Choroid plexus epithelial cell (primary cell): ENCODE measurements at regions not wholly inside any gene's neighbourhood (a gene's known extent, or its start where the extent isn't known, plus 50 kb on each side); places are given as distances from the start of the nearest gene placed in this dataset.

Source experiments
- DNase-seq: peaks from one replicate; pipeline ENCODE4 v3.0.0-alpha.2; 2010; ENCODE audit warnings: low read depth
- H3K4me3 ChIP-seq: 2 replicates; pipeline ENCODE4 v1.5.1; 2011; ENCODE audit warnings: low read depth, mild to moderate bottlenecking, control low read depth, low read length, moderate library complexity
- CTCF ChIP-seq: conservative IDR thresholded peaks from 2 replicates; pipeline ENCODE4 v1.5.1; 2011; ENCODE audit warnings: low read depth, mild to moderate bottlenecking, control low read depth, inconsistent platforms, low read length, moderate library complexity

GRCh38 chr3:106755336-106755735 is 621.9 kb upstream of the CCDC54 start:
- TF ChIP-seq CTCF: no peak
- DNase-seq: no peak
- H3K4me3 ChIP-seq: no peak overlapping the region

DNA sequence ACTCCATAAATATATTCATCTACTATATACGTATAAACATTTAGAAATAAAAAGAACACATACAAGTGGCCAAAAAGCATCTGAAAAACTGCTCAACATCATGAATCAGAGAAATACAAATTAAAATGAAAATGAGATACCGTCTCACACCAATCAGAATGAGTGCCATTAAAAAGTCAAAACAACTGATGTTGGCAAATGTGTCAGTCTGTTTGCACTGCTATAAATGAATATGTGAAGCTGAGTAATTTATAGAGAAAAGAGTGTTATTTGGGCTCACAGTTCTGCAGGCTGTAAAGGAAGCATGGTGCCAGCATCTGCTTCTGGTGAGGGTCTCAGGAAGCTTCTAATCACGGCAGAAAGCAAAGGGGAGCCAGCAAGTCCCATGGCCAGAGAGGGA is 620.3 kb upstream of the CCDC54 start:
- no peak for TF ChIP-seq CTCF
- DNase-seq: no peak
- no peak overlapping the region for H3K4me3 ChIP-seq

- no peak overlapping the region for H3K4me3 ChIP-seq
- DNase-seq: no peak
- TF ChIP-seq CTCF: no peak
These were observed 618.8 kb upstream of the CCDC54 start for GRCh38 chr3:106758459-106758858.

GRCh38 chr3:106759731-106760130 is 617.5 kb upstream of the CCDC54 start:
- no peak for TF ChIP-seq CTCF
- DNase-seq: no peak
- H3K4me3 ChIP-seq: no peak overlapping the region

GRCh38 chr3:106765342-106765741 is 611.9 kb upstream of the CCDC54 start:
- no peak for TF ChIP-seq CTCF
- DNase-seq: peak; percentile 86
- H3K4me3 ChIP-seq: no peak overlapping the region

DNA sequence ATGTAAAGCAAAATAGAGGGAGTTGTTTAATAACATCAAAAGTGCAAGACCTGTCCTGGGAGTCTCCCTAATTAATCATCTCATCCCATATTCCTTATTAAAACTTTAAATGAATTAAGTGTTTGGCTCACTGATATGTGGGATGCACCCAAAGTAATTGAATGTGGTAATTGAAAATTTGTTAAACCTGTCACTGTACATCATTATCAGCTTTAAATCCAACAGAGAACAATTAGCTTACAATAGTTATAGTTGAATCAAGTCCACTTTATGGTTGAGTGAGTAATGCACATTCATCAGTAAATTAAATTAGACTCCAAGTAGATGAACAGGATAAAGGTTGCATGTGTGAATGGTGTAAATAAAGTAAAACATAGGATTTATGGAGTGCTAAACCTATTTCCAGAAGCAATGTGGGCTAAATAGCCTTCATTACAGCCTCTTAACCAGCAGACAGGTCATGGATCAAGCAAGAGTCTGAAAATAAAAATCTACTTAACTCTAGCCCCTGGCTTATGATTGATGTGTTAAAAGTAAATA is 608.2 kb upstream of the CCDC54 start:
- no peak for TF ChIP-seq CTCF
- no peak for DNase-seq
- no peak overlapping the region for H3K4me3 ChIP-seq

GRCh38 chr3:106773795-106774194 is 603.4 kb upstream of the CCDC54 start:
- no peak for TF ChIP-seq CTCF
- DNase-seq: no peak

More at GRCh38 chr3:106773795-106774194, 603.4 kb upstream of the CCDC54 start:
- no peak overlapping the region for H3K4me3 ChIP-seq
